ENCODE measurements at regions not wholly inside any gene's neighbourhood (a gene's known extent, or its start where the extent isn't known, plus 50 kb on each side); places are given as distances from the start of the nearest gene placed in this dataset.
"Not testable (repeated sequence)": the region's sequence is repeated elsewhere in the genome, so short reads cannot be mapped to it uniquely, and the experiment has no call there.

DNA sequence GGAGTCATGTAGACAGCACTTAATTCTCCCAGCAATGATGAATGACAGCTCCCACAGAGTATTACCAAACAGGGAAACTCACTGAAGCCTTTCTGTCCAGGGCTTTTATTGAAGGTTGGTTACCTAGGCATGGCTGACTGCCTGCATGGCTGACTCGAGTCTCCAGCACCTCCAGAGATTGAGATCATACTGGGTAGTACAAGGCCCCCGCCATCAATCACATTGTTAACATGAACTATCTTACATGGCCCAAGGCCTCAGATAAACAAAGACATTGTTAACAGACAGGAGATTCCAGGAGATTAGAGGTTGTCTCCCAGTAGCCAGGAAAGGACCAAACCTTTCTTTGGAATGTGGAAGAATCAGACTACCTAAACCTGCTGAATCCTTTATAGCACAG lies 128.3 kb upstream of the LSM14A start:
- no peak for DNase-seq

GRCh38 chr19:34049944-34050343 lies 122.4 kb upstream of the LSM14A start:
- no peak for DNase-seq

DNA sequence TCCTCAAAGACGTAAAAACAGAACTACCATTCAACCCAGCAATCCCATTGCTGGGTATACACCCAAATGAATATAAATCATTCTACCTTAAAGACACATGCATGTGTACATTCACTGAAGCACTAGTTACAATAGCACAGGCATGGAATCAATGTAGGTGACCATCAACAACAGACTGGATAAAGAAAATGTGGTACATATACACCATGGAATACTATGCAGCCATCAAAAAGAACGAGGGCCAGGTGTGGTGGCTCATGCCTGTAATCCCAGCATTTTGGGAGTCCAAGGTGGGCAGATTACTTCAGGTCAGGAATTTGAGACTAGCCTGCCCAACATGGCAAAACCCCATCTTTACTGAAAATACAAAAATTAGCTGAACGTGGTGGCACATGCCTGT lies 121.9 kb upstream of the LSM14A start:
- not testable (repeated sequence) for DNase-seq

GRCh38 chr19:34051255-34051654 lies 121.0 kb upstream of the LSM14A start:
- no peak for DNase-seq

DNA sequence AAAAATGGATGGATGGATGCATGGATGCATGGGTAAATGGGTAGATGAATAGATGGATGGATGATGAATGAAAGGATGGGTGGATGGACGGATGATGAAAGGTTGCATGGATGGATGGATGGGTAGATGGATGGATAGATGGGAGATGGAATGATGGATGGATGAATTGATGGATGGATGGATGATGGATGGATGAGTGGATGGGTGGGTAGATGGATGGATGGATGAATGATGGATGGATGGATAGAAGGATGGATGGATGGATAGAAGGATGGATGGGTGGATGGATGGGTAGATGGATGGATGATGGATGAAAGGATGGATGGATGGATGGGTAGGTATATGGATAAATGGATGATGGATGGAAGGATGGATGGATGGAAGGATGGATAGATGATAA lies 115.1 kb upstream of the LSM14A start:
- no peak for DNase-seq

DNA sequence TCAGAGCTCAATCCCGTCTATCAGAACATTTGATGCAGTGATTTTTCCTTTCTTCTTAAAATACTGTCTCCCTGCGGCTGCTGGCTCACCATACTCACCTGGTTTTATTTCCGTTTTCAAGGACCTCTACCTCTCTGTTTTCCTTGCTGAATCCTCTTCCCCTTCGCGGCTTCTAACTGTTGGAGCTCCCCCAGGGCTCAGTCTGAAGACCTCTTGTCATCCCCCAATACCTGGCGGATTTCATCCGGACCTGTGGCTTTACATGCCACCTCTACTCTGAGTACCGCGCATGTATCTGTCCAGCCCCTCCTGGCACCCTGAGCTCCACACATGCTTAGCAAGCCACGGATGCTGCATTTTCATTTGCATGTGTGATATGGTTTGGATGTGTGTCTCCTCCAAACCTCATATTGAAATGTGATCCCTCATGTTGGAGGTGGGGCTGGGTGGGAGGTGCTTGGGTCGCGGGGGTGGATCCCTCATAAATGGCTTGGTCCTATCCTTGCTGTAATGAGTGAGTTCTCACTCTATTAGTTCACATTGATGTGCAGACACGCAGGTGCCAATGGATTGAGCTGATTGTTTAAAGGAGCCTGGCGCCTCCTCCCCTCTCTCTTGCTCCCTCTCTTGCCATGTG lies 106.2 kb upstream of the LSM14A start:
- DNase-seq, result no peak

GRCh38 chr19:34067861-34068271 lies 104.4 kb upstream of the LSM14A start:
- DNase-seq, result no peak

DNA sequence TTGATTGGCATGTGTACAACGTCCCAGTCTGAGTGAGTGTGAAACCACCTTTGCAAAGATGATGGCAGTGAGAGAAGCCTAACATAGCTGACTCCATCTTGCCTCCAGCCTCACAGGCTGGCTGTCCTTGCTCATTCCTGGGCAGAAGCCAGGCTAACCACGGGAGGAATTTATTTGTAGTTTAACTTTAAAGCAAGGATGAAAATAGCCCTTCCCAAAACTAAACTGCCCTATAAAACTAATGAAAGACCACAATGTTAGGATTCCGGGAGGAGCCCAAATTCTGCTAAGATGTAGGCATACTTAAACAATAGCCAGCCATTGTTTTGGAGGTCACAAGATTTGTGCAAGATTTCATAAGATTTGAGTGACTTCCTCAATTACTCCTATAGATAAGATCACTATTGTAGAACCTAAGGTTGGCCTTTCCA lies 96.6 kb upstream of the LSM14A start:
- DNase-seq, result no peak

DNA sequence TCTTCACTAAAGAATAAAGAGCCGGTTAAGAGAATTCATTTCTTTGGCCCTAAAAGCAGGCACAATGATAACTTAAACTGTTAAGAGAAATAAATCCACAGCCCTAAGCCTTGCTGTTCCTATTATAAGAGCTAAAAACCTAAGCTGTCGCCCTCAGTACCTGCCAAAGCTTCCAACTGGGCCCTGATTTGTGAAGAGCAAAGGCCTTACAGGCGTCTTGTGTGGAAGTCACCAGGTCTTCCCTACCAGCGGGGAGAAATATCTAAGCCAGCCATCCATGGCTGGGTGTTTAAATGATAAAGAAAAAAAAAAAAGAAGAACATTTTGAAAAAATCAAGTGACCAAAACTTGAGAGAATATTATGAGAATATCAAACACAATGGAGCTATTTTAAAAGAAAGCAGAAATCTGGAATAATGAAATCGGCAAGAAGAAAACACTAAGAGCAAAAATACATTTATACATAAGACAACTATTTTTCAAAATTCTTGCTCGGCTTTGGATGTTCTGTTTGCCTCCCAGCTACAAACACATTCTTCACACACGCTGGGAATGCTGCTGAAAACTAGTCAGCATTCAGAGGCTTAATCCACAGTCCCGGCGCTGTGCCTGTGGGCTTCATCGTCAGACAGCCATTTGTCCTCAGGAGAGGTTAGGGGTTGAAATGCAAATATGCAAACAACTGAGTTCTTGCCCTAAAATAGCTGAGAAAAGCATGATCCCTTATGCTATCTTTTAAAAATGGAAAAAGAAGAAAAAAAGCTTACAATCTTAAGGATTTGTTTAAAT lies 89.8 kb upstream of the LSM14A start:
- no peak for DNase-seq

DNA sequence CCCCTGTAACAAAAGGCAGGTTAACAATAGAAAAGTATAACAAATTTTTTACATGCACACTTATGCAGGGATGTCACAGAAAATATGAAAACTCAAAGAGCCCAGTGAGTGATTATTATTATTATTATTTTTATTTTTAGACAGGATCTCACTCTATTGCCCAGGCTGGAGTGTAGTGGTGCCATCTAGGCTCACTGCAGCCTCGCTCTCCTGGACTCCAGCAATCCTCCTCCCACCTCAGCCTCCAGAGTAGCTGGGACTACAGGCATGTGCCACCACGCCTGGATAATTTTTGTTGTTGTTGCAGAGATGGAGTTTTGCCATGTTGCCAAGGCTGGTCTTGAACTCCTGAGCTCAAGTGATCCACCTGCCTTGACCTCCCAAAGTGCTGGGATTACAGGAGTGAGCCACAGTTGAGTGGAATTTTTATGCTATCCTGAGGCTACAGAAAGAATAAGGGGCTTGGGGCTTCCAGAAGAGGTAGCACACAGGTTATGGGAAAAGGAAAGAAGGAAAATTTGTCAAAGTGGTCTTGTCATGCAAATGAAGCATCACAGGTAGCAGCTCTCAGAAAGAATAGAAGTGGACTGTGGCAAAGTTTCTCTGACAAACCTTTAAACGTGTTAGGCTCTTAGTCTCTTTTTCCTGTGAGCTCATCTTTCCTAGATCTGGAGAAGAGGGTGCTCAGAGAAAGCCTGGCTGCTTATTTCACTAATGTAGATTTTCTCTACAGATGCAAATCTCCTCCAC lies 87.7 kb upstream of the LSM14A start:
- DNase-seq, result no peak

DNA sequence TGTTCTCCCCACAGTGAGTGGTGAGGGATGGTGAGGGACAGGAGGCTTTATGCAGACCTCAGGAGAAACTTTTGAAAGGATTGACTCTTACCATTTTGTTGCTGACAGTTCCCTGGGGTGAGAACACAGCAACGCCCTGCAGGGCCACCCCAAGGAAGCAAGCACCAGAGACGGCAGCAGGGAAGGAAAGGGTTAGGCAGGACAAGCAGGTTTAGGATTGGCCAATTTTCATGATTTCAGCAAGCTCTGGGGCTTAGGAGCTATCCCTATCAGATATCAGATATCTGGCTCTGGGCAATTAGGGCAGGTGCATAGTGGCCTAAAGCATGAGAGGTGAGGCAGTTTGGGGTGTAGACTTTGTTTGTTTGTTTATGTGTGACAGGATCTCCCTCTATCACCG lies 87.0 kb upstream of the LSM14A start:
- DNase-seq, result no peak

DNA sequence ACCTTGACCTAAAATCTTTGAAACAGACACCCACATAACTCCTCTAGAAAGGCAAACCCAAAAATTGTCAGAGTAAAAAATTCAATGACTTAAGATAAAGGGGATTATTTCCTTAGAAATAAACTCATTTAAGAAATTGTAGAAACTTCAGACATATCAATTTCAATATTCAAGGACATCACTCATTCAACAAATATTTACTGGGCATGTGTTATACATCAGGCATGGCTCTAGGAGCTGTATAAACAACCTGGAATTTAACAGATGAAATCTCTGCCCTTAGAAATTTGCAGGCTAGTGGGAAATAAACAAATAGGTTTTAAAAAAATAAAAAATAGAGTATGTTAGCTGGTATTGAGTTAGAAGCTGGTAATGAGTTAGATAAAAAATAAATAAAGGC lies 84.0 kb upstream of the LSM14A start:
- DNase-seq, result no peak

GRCh38 chr19:34089566-34089965 lies 82.7 kb upstream of the LSM14A start:
- DNase-seq, result no peak

- DNase-seq, result no peak
These were observed 77.3 kb upstream of the LSM14A start for GRCh38 chr19:34094960-34095359.

- not testable (repeated sequence) for DNase-seq
These were observed 76.9 kb upstream of the LSM14A start for GRCh38 chr19:34095411-34095810.

DNA sequence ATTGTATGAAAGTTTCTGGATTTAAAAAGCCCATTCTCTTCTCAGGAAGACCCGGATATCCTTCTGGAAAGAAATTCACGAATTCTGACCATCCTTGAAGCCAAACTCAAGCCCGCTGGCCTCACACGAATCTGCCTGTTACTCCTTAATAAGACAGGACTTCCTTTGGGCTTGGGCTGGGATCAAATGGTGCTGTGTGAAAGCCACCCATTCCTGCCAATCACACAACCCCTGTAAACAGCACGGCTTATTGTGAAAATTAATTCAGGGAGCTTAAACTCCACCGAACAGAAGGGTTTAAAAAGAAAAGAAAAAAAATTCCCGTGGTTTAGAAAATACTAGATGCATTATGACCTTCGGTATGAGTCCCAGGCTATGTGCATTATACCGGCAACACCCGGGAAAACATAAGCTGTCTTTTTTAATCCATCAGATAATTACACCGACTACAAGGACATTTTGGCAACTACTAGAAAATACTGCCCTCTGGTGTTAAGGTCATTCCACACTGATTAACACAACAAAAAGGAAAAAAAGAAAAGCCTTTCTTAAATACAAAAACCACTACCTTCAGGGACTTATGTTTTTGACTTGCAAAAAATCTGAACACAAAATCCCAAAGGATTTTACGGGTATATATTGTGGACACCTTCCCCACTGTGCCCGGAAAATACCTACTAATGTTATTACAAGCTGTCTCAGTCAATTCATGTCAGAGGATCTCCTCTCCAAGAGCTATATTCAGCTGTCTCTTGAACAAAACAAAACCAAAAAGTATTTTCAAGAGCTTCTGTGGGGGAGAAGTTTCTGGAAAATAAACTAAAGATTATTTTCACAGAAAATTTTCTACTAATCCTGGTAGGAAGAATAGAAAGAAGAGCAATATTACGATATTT lies 76.0 kb upstream of the LSM14A start:
- peak in 1 of 2 donors; percentile 50 for DNase-seq

GRCh38 chr19:34104096-34104495 lies 68.2 kb upstream of the LSM14A start:
- no peak for DNase-seq

- no peak for DNase-seq
These were observed 67.7 kb upstream of the LSM14A start for GRCh38 chr19:34104557-34104956.

DNA sequence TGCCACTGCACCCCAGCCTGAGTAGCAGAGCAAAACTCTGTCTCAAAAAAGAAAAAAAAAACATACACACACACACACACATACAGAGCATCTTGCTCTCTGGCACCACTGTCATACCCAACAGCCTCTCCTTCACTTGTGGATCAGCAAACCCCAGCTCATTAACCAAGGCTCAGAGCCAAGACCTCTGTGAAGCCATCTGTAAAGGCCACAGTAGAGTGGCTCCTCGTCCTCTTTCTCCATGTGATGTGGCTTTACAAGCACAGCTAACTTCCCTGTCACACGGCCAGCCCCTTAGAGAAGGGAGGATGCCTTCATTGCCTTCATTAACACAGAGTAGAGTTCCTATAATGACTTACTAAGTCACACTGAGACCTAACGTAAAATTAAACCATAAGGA lies 62.7 kb upstream of the LSM14A start:
- DNase-seq, result no peak

- DNase-seq, result no peak
These were observed 53.2 kb upstream of the LSM14A start for GRCh38 chr19:34118879-34119748.

- DNase-seq, result no peak
These were observed 52.2 kb upstream of the LSM14A start for GRCh38 chr19:34120141-34120540.

All from CD4-positive, alpha-beta T cell treated with Interleukin-4 for 1 hour (primary cell).